GM19328 (cell line): ENCODE measurements at regions not wholly inside any gene's neighbourhood (a gene's known extent, or its start where the extent isn't known, plus 50 kb on each side); places are given as distances from the start of the nearest gene placed in this dataset.

Experiments
- ATAC-seq: cut with Tn5 transposase; IDR thresholded peaks from one replicate; pipeline ENCODE4 v1.9.1; 2021; ENCODE audit warnings: mild to moderate bottlenecking, moderate library complexity; ENCODE audit not compliant: unreplicated experiment

GRCh38 chr2:147792966-147793617 lies 51.7 kb upstream of the ACVR2A start:
- no peak for ATAC-seq

GRCh38 chr2:147790580-147790979 lies 54.2 kb upstream of the ACVR2A start:
- no peak for ATAC-seq

GRCh38 chr2:147789720-147790119 lies 55.1 kb upstream of the ACVR2A start:
- ATAC-seq = no peak

- no peak for ATAC-seq
Observed at GRCh38 chr2:147789287-147789686, 55.5 kb upstream of the ACVR2A start.

- ATAC-seq = no peak
Observed at GRCh38 chr2:147782141-147782930, 62.5 kb upstream of the ACVR2A start.

- no peak for ATAC-seq
Observed at GRCh38 chr2:147779440-147779839, 65.4 kb upstream of the ACVR2A start.

- ATAC-seq = no peak
Observed at GRCh38 chr2:147777394-147777793, 67.4 kb upstream of the ACVR2A start.

GRCh38 chr2:147774805-147775204 lies 70.0 kb upstream of the ACVR2A start:
- ATAC-seq = no peak

DNA sequence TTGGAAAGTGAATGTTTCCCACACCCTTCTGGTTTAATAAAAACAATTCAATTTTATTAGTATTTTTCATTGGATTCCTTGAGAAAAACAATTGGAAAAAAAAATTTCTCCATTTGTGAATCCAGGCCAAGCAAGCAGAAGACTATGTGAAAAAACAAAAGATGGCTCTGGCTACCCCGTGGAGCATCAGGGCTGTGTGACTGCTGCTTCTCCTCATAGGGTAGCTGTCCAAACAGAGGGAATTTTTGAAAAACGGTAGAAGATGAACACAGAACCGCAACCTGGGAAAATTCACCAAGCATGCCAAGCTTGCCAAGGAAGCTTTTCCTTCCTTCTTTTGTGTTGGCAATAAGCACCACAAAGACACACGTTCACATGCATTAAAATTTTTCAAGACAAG lies 71.3 kb upstream of the ACVR2A start:
- ATAC-seq = no peak

- no peak for ATAC-seq
Observed at GRCh38 chr2:147772781-147773180, 72.0 kb upstream of the ACVR2A start.

DNA sequence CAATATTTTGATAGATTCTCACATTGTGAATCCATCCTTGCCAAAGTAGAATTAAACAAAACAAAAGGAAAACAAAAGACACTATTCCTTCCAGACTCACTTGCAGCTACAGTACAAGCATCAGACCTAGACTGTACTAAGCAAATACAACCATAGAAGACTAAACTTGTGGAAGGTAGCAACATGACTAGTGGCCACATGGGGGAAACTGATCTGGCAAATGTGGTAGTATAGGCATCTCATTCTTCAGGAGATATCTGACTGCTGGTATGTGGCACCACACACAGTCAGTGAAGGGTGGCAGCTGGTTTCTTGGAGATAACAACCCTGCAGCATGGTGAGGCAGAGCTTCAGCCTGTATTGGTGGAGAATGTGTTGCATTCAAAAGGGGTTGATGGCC lies 81.0 kb upstream of the ACVR2A start:
- no peak for ATAC-seq

- no peak for ATAC-seq
Observed at GRCh38 chr2:147760984-147761383, 83.8 kb upstream of the ACVR2A start.

- ATAC-seq = no peak
Observed at GRCh38 chr2:147759536-147759935, 85.3 kb upstream of the ACVR2A start.

DNA sequence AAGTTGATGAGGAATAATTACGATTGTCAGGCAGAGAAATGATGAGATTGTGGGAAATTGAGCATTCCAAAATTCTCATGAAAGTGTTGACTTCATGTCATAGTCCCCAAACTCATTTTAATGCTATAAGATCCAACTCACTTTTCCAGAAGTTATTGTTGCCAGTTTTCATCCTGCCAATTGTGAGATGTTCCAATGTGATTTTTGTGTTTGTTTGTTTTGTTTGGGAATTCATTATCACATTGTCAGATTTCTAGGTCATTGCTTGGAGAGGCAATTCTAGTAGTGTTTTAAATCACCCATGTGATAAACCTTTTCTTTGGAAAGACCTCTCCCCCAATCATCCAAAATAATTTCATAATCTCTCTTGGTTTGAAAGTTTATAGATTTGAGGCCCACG lies 86.0 kb upstream of the ACVR2A start:
- ATAC-seq = no peak

- ATAC-seq = no peak
Observed at GRCh38 chr2:147756069-147756468, 88.8 kb upstream of the ACVR2A start.

DNA sequence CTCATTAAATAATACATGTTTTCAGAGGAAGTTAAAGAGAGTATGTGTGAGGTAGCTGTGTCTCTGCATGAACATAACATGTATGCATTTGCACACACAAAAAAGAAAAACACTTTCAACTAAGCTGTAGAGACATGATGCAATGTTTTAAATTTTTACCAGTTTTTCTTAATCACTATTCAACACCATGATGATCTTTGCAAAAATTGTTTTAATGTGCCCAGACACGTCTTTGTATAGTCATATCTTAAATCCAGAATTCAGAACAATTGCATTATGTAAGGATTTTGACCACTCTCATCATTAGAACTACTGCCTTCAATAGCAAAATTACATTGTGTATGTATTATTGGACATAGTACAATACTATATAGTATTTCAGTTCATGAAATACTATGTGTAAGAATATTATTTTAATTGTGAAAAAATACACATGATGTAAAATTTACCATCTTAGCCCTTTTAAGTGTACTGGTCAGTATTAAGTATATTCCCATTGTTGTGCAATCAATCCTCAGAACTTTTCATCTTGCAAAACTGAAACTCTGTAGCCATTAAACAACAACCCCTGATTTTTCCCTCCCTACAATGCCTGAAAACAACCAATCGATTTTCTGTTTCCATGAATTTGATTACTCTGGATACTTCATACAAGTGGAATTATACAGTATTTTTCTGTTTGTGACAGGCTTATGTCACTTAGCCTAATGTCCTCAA lies 104.5 kb upstream of the ACVR2A start:
- ATAC-seq = no peak

GRCh38 chr2:147739508-147739907 lies 105.3 kb upstream of the ACVR2A start:
- no peak for ATAC-seq

DNA sequence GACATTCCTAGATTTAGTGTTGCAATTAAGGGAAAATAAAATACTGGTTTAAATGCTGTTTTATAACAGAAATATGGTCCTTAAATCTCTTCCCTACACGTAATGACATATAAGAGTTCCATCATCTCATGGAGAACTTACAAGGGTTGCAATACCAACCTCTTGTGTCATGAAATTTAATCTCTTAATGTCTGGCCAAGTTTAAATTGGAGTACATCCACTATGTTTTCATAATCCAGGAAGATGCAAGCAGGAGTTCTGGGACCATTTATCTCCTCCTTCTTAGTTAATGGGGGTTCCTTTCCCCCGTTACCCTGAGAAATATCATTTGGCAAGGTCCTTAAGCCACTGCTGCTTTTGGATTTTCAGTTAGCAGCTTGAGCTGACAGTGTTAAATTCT lies 126.0 kb upstream of the ACVR2A start:
- ATAC-seq = no peak

- ATAC-seq = no peak
Observed at GRCh38 chr2:147716906-147717305, 127.9 kb upstream of the ACVR2A start.

DNA sequence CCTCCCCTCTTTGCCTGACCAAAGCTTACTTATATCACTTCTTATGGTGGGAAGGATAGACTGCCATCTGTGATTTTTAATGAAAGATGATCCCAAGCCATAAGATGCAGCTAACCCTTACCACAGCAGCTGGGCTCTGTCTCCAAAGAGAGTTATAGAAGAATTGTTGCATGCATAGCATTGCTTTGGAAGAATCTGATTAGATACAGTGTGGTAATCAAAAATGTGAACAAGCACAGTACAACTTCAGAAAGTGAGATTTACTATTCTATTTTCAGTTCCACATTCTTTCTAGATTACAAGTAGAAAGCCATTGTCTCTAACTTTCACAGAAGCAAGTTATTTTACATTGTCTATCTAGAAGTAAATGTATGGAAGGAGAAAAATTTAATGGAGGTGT lies 129.0 kb upstream of the ACVR2A start:
- ATAC-seq = no peak

DNA sequence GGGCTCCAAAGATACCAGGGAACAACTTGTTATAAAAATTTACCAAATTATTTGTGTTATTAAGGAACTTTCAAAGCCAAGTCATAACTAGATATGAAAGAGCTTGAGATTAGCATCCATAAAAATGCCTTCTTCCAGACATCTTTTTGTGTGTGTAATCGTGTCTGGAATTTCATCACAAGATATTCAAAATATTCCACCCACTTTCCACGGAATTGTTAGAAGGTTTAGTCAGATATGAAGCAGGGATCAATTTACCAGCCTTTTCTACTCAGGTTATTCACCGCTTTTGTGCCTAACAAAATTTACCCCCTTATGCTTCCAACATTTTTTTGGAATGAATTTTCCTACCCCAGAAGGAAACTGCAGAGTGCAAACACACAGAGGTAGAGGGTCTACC lies 130.2 kb upstream of the ACVR2A start:
- no peak for ATAC-seq

GRCh38 chr2:147713349-147713748 lies 131.5 kb upstream of the ACVR2A start:
- no peak for ATAC-seq
